AG04450 (cell line): ENCODE measurements at regions not wholly inside any gene's neighbourhood (a gene's known extent, or its start where the extent isn't known, plus 50 kb on each side); places are given as distances from the start of the nearest gene placed in this dataset.
"Not testable (repeated sequence)": the region's sequence is repeated elsewhere in the genome, so short reads cannot be mapped to it uniquely, and the experiment has no call there.

Experiments used
- CTCF ChIA-PET: fragments of 300-600, 350-600 bp; formaldehyde crosslinking; extraction: SDS; loops from one replicate; lab custom pipeline; 2022; ENCODE audit warnings: antibody characterized with exemption, inconsistent platforms; lab: Charles Lee
- POLR2A ChIA-PET: fragments of 350-600 bp; formaldehyde crosslinking; extraction: SDS; loops from one replicate; lab custom pipeline; 2021; ENCODE audit warnings: antibody characterized with exemption, inconsistent platforms; lab: Yijun Ruan, JAX
- DNase-seq: peaks from one replicate; pipeline ENCODE4 v3.0.0-alpha.2; 2011; ENCODE audit warnings: low read depth, low spot score
- H3K27ac ChIP-seq: one replicate; pipeline ENCODE4 v1.5.1; 2012; ENCODE audit warnings: low read depth, low read length, control low read depth
- H3K27me3 ChIP-seq: one replicate; pipeline ENCODE4 v1.6.0; 2012; ENCODE audit warnings: low read length; ENCODE audit not compliant: control insufficient read depth, insufficient read depth
- H3K4me3 ChIP-seq: 2 replicates; pipeline ENCODE4 v1.5.1; 2011; ENCODE audit warnings: mild to moderate bottlenecking, low read depth, low read length, control low read depth
- H3K9me3 ChIP-seq: 2 replicates; pipeline ENCODE4 v1.5.1; 2012; ENCODE audit warnings: low read length; ENCODE audit not compliant: control insufficient read depth, insufficient read depth
- TF ChIP-seq, protein P1 (sequence below): IDR thresholded peaks from 2 replicates; pipeline ENCODE4 v1.5.1; 2011; ENCODE audit warnings: low read depth, low read length, control low read depth, inconsistent platforms

DNA sequence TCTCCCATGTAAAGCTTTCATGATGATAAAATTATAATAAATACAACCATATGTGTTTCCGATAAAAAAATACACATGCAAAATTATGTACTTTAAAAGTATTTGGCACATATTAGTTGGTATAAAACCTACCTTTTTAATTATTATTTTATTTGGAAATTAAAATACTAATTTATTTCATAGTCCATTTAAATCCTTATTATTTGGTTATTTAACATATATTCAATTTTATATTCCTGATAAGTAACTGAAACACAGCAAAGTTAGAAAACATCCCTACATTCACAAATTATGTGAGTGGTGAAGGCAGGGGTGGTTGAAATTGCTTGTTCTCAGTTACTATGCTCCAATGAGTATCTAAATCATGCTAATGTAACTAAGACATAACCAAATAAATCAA is 920.5 kb downstream of the SLITRK1 start:
- POLR2A ChIA-PET = no interaction called here

DNA sequence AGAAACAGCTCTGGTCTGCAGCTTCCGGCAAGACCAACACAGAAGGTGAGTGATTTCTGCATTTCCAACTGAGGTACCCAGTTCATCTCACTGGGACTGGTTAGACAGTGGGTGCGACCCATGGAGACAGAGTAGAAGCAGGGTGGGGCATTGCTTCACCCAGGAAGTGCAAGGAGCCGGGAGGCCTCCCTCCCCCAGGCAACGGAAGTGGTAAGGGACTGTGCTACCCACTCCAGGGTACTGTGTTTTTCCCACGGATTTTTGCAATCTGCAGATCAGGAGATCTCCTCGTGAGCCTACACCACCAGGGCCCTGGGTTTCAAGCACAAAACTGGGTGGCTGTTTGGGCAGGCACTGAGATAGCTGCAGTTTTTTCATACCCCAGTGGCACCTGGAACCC is 929.9 kb downstream of the SLITRK1 start:
- H3K27ac ChIP-seq, H3K4me3 ChIP-seq, DNase-seq, POLR2A ChIA-PET, CTCF ChIA-PET, H3K27me3 ChIP-seq, H3K9me3 ChIP-seq: not testable (repeated sequence)

More for the DNA sequence above, 920.5 kb downstream of the SLITRK1 start:
- Histone ChIP-seq H3K27ac (no peak overlapping the region), H3K27me3 (no peaks in the 10 kb centered on the region), H3K4me3 (no peak overlapping the region), H3K9me3 (no peaks in the 10 kb centered on the region)
- CTCF ChIA-PET = no interaction called here
- TF ChIP-seq, protein P1, sequence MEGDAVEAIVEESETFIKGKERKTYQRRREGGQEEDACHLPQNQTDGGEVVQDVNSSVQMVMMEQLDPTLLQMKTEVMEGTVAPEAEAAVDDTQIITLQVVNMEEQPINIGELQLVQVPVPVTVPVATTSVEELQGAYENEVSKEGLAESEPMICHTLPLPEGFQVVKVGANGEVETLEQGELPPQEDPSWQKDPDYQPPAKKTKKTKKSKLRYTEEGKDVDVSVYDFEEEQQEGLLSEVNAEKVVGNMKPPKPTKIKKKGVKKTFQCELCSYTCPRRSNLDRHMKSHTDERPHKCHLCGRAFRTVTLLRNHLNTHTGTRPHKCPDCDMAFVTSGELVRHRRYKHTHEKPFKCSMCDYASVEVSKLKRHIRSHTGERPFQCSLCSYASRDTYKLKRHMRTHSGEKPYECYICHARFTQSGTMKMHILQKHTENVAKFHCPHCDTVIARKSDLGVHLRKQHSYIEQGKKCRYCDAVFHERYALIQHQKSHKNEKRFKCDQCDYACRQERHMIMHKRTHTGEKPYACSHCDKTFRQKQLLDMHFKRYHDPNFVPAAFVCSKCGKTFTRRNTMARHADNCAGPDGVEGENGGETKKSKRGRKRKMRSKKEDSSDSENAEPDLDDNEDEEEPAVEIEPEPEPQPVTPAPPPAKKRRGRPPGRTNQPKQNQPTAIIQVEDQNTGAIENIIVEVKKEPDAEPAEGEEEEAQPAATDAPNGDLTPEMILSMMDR = no peak
- no peak for DNase-seq

DNA sequence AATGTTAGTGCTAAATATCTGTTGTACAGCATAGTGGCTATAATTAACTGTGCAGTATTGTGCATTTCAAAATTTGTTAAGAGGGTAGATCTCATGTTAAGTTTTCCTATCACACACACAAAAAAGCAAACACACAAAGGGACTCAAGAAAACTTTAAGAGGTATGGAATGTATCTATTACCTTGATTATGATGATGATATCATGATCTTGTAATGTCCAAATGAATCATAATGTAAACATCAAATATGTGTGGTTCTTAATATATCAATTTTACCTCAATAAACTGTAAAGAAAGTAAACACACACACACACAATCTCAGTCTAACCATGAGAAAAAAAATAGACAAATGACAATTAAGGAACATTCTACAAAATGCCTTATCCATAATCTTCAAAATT is 934.6 kb downstream of the SLITRK1 start:
- no peak for DNase-seq
- Histone ChIP-seq H3K9me3 (no peaks in the 10 kb centered on the region), H3K27me3 (no peaks in the 10 kb centered on the region), H3K4me3 (no peak overlapping the region), H3K27ac (no peak overlapping the region)
- ChIA-PET POLR2A (no interaction called here), CTCF (no interaction called here)
- TF ChIP-seq, protein P1 = no peak

DNA sequence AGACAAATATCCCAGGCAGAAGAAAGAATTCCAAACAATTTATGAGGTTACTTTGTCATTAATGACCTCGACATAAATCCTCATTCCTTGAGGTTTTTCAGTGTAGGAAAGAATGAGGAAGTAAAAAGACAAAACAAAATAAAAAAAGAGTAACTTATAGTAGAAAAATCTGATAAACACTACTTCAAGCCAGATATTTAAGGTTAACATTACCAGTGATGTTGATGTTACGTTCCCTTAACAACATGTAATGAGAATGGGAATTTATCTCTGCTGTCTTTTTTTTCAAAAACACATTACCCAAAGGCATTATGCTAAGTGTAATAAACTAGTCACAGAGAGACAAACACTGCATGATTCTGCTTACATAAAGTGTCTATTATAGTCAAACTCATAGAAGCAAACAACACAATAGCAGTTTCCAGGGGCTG is 935.1 kb downstream of the SLITRK1 start:
- H3K9me3 ChIP-seq = no peaks in the 10 kb centered on the region
- DNase-seq = no peak
- ChIA-PET CTCF (no interaction called here), POLR2A (no interaction called here)
- H3K4me3 ChIP-seq = no peak overlapping the region
- TF ChIP-seq, protein P1 = no peak
- H3K27ac ChIP-seq = no peak overlapping the region
- H3K27me3 ChIP-seq = no peaks in the 10 kb centered on the region

DNA sequence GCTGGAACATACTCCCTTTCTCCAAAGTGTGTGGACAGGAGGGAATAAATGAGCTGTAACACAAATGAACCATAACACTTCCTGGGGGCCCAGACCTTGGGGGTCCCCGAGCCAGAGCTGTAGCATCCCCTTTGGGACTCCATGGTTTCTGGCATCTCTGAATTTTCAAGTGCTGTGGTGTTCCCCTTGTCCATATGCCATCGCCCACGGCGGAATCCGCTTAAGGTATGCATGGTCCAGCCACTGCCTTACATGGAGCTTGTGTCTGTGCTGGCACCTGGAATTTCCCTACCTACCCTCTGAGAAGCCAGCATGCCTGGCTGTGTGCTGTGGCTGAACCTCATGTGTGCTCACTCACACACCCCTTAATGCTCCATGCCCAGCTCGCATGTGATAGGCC is 943.6 kb downstream of the SLITRK1 start:
- H3K9me3 ChIP-seq = no peaks in the 10 kb centered on the region
- H3K27ac ChIP-seq = no peak overlapping the region
- CTCF ChIA-PET = no interaction called here
- TF ChIP-seq, protein P1 = no peak
- H3K4me3 ChIP-seq = no peak overlapping the region
- POLR2A ChIA-PET = no interaction called here
- DNase-seq = no peak
- no peaks in the 10 kb centered on the region for H3K27me3 ChIP-seq

DNA sequence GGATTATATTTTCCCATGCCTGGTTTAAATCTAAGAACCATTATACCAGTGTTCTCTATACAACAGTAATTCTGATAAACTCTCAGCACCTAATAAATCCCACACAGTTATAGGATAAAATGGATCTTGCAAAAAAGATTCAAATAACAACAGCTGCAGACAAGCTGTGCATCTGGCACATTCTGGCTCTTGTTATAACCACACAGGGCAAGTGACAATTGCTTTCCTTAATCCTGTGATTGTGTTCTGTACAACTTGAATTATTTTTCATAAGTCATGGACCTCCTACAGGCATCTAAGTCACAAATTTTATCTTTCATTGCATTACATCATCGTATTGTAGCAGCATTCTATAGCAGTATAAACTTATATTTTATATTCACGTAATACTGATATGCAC is 948.3 kb downstream of the SLITRK1 start:
- POLR2A ChIA-PET = no interaction called here
- Histone ChIP-seq H3K27ac (no peak overlapping the region), H3K27me3 (no peaks in the 10 kb centered on the region), H3K9me3 (no peaks in the 10 kb centered on the region), H3K4me3 (no peak overlapping the region)
- CTCF ChIA-PET = no interaction called here
- TF ChIP-seq, protein P1 = no peak
- no peak for DNase-seq
